ENCODE measurements at regions not wholly inside any gene's neighbourhood (a gene's known extent, or its start where the extent isn't known, plus 50 kb on each side); places are given as distances from the start of the nearest gene placed in this dataset.

- no peaks in the 10 kb centered on the region for H3K4me1 ChIP-seq (ENCODE audit: insufficient read depth)
- H3K27ac ChIP-seq: peak overlapping the region; percentile 62
- H3K27me3 ChIP-seq: no peaks in the 10 kb centered on the region
- no peak for TF ChIP-seq EZH2phosphoT487 (IDR thresholded peaks at IDR 0.05; ENCODE audit: low read depth, severe bottlenecking, unreplicated experiment)
- no peak for TF ChIP-seq EZH2 (IDR thresholded peaks at IDR 0.05; ENCODE audit: borderline replicate concordance)
- no peak for TF ChIP-seq CTCF (IDR thresholded peaks at IDR 0.05; ENCODE audit: poor library complexity)
- H2AFZ ChIP-seq: no peak overlapping the region
- H3K79me2 ChIP-seq: no peaks in the 10 kb centered on the region
- H3K36me3 ChIP-seq (replicated peaks; ENCODE audit: insufficient read depth, low read depth): no peaks in the 10 kb centered on the region
- H3K4me2 ChIP-seq: no peak overlapping the region
- H3K4me3 ChIP-seq: no peak overlapping the region
- H3K9me2 ChIP-seq (replicated peaks; ENCODE audit: insufficient read depth): no peaks in the 10 kb centered on the region
- no peaks in the 10 kb centered on the region for H4K20me1 ChIP-seq (ENCODE audit: insufficient read depth, poor library complexity, severe bottlenecking)
- no peaks in the 10 kb centered on the region for H3K9me3 ChIP-seq (ENCODE audit: low read depth)
- DNase-seq (ENCODE audit: low spot score): peak; percentile 24
Measured at GRCh38 chr17:71922439-71922838, 198.4 kb upstream of the SOX9 start.

DNA sequence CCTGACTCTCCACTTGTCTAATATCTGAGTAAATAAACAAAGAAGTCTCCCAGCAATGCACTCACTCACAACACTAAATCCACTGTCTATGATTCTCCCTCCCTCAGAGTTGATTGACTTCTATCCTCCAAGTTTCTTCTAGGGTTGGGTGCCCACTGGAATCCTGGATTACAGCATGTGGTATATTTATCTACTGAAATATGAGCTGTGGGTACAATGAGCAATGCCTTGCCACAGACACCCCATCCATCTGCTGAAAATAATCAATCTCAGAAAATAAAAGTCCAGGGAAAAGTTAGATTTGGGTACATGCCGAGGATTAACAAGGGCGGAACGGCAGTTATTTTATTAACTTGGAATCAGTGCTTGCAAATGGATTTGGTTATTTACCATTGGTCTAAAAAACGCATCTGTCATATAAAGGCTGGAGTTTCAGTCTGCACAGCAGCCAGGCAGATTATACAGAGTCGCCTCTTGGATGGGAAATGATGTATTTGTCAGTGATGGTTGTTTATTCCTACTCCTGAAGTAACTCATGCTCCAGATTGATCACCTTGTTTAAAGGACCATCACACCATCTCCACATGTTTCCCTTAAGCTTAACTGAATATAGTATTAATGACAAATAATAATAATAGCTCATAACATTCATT is 193.9 kb upstream of the SOX9 start:
- Histone ChIP-seq H3K9me2 (replicated peaks; ENCODE audit: insufficient read depth) (no peaks in the 10 kb centered on the region), H3K4me1 (ENCODE audit: insufficient read depth) (no peaks in the 10 kb centered on the region), H3K4me2 (no peak overlapping the region), H3K27ac (no peak overlapping the region), H3K27me3 (no peaks in the 10 kb centered on the region), H3K79me2 (no peaks in the 10 kb centered on the region), H3K36me3 (replicated peaks; ENCODE audit: insufficient read depth, low read depth) (no peaks in the 10 kb centered on the region), H4K20me1 (ENCODE audit: insufficient read depth, poor library complexity, severe bottlenecking) (no peaks in the 10 kb centered on the region), H3K4me3 (no peak overlapping the region), H2AFZ (no peak overlapping the region), H3K9me3 (ENCODE audit: low read depth) (no peaks in the 10 kb centered on the region)
- TF ChIP-seq EZH2 (IDR thresholded peaks at IDR 0.05; ENCODE audit: borderline replicate concordance): no peak
- TF ChIP-seq CTCF (IDR thresholded peaks at IDR 0.05; ENCODE audit: poor library complexity): no peak
- TF ChIP-seq EZH2phosphoT487 (IDR thresholded peaks at IDR 0.05; ENCODE audit: low read depth, severe bottlenecking, unreplicated experiment): no peak
- DNase-seq (ENCODE audit: low spot score): no peak
- 50% methylated on average over 5 of the region's 5 CpGs for WGBS (ENCODE audit: low lambda C conversion rate, missing lambda C conversion rate)

DNA sequence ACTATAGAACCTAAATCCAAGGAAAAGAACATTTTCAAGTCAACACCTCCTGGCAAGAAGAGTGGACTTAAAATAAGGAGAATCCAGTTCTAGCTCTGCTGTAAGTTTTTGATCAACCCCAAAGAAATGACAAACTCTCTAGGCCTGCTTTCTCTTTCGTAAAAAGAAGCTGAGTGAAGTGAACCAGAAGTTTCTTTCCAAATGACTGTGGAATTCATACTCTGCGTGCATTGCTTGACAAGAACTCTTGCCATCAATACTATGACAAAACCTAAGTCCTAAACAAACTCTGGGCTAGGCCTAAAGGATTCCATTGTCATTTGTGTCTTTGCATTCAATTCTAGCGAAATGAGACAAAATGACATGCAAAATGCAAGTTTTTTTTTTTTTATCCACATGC is 187.5 kb upstream of the SOX9 start:
- no peak overlapping the region for H2AFZ ChIP-seq
- H3K9me2 ChIP-seq (replicated peaks; ENCODE audit: insufficient read depth): no peaks in the 10 kb centered on the region
- no peak for DNase-seq (ENCODE audit: low spot score)
- H3K27me3 ChIP-seq: no peaks in the 10 kb centered on the region
- no peaks in the 10 kb centered on the region for H4K20me1 ChIP-seq (ENCODE audit: insufficient read depth, poor library complexity, severe bottlenecking)
- no peaks in the 10 kb centered on the region for H3K79me2 ChIP-seq
- no peak for TF ChIP-seq EZH2 (IDR thresholded peaks at IDR 0.05; ENCODE audit: borderline replicate concordance)
- TF ChIP-seq CTCF (IDR thresholded peaks at IDR 0.05; ENCODE audit: poor library complexity): no peak
- TF ChIP-seq EZH2phosphoT487 (IDR thresholded peaks at IDR 0.05; ENCODE audit: low read depth, severe bottlenecking, unreplicated experiment): no peak
- no peaks in the 10 kb centered on the region for H3K36me3 ChIP-seq (replicated peaks; ENCODE audit: insufficient read depth, low read depth)
- no peak overlapping the region for H3K4me2 ChIP-seq
- 91% methylated on average over 3 of the region's 3 CpGs for WGBS (ENCODE audit: low lambda C conversion rate, missing lambda C conversion rate)
- no peak overlapping the region for H3K27ac ChIP-seq
- no peaks in the 10 kb centered on the region for H3K4me1 ChIP-seq (ENCODE audit: insufficient read depth)
- no peak overlapping the region for H3K4me3 ChIP-seq
- H3K9me3 ChIP-seq (ENCODE audit: low read depth): no peaks in the 10 kb centered on the region

- Histone ChIP-seq H3K4me2 (no peak overlapping the region), H3K9me3 (ENCODE audit: low read depth) (no peaks in the 10 kb centered on the region), H3K27me3 (no peaks in the 10 kb centered on the region), H4K20me1 (ENCODE audit: insufficient read depth, poor library complexity, severe bottlenecking) (no peaks in the 10 kb centered on the region), H3K79me2 (no peaks in the 10 kb centered on the region), H3K4me1 (ENCODE audit: insufficient read depth) (no peaks in the 10 kb centered on the region), H3K9me2 (replicated peaks; ENCODE audit: insufficient read depth) (no peaks in the 10 kb centered on the region), H2AFZ (no peak overlapping the region), H3K36me3 (replicated peaks; ENCODE audit: insufficient read depth, low read depth) (no peaks in the 10 kb centered on the region), H3K27ac (no peak overlapping the region), H3K4me3 (no peak overlapping the region)
- WGBS (ENCODE audit: low lambda C conversion rate, missing lambda C conversion rate): 100% methylated on average over 2 of the region's 2 CpGs
- no peak for TF ChIP-seq CTCF (IDR thresholded peaks at IDR 0.05; ENCODE audit: poor library complexity)
- DNase-seq (ENCODE audit: low spot score): no peak
Measured at GRCh38 chr17:71934520-71934919, 186.3 kb upstream of the SOX9 start.

Measured in hepatocyte (in vitro differentiated cells).